ENCODE measurements at regions not wholly inside any gene's neighbourhood (a gene's known extent, or its start where the extent isn't known, plus 50 kb on each side); places are given as distances from the start of the nearest gene placed in this dataset.
"Not testable (repeated sequence)": the region's sequence is repeated elsewhere in the genome, so short reads cannot be mapped to it uniquely, and the experiment has no call there.

GRCh38 chr7:93804726-93805125 lies 85.8 kb downstream of the TFPI2 start:
- Histone ChIP-seq H3K4me1 (ENCODE audit: control insufficient read depth, insufficient read depth, low read length) (no peaks in the 10 kb centered on the region), H3K27me3 (ENCODE audit: control insufficient read depth, insufficient read depth, low read length) (no peaks in the 10 kb centered on the region), H3K27ac (ENCODE audit: low read length) (no peak overlapping the region), H3K36me3 (ENCODE audit: control insufficient read depth, insufficient read depth, low read length) (no peaks in the 10 kb centered on the region), H3K4me3 (ENCODE audit: low read length) (no peak overlapping the region), H3K9me3 (ENCODE audit: control insufficient read depth, insufficient read depth, low read length) (no peaks in the 10 kb centered on the region)
- WGBS (ENCODE audit: insufficient coverage, insufficient read length) = no CpG with 5 or more reads among the region's 3 CpGs
- DNase-seq (ENCODE audit: low read depth, low spot score) = no peak

DNA sequence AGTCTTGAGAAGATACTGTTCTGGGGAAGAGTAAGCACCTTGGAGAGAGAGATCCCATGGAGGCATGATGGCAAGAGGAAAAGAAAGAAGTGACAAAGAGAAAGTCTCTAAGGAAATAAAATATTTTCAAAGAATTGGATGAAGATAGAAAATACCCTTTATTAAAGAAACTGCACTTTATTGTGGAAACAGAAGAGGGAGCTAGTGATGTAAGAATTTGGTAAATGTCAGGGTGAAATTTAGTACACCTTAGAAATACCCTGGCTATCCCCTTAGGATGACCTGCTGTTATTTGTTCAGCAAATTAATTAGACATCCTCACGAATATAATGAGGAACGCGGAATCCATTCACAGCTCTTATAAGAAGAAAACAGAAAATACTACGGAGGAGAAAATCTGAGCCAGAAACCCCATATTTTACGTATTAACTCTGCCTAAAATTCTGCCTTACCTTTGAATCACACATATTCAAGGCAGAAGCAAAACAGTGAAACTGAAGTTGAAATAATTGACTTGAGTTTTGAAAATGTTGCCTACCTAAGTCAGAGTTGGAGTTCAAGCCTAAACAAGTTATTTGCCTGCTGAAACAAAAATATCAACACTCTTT lies 90.7 kb downstream of the TFPI2 start:
- WGBS (ENCODE audit: insufficient coverage, insufficient read length) = no CpG with 5 or more reads among the region's 5 CpGs
- no peaks in the 10 kb centered on the region for H3K4me1 ChIP-seq (ENCODE audit: control insufficient read depth, insufficient read depth, low read length)
- H3K27me3 ChIP-seq (ENCODE audit: control insufficient read depth, insufficient read depth, low read length) = no peaks in the 10 kb centered on the region
- no peak overlapping the region for H3K27ac ChIP-seq (ENCODE audit: low read length)
- no peaks in the 10 kb centered on the region for H3K9me3 ChIP-seq (ENCODE audit: control insufficient read depth, insufficient read depth, low read length)
- no peaks in the 10 kb centered on the region for H3K36me3 ChIP-seq (ENCODE audit: control insufficient read depth, insufficient read depth, low read length)
- no peak overlapping the region for H3K4me3 ChIP-seq (ENCODE audit: low read length)
- no peak for DNase-seq (ENCODE audit: low read depth, low spot score)

- WGBS (ENCODE audit: insufficient coverage, insufficient read length) = no CpG with 5 or more reads among the region's 33 CpGs
- DNase-seq (ENCODE audit: low read depth, low spot score); H3K4me3 ChIP-seq (ENCODE audit: low read length): not testable (repeated sequence)
These were observed 97.4 kb downstream of the TFPI2 start for GRCh38 chr7:93793084-93793697.

GRCh38 chr7:93779115-93779514 lies 111.4 kb downstream of the TFPI2 start:
- Histone ChIP-seq H3K4me3 (ENCODE audit: low read length) (no peak overlapping the region), H3K9me3 (ENCODE audit: control insufficient read depth, insufficient read depth, low read length) (no peaks in the 10 kb centered on the region), H3K27ac (ENCODE audit: low read length) (no peak overlapping the region), H3K4me1 (ENCODE audit: control insufficient read depth, insufficient read depth, low read length) (no peaks in the 10 kb centered on the region), H3K36me3 (ENCODE audit: control insufficient read depth, insufficient read depth, low read length) (no peaks in the 10 kb centered on the region), H3K27me3 (ENCODE audit: control insufficient read depth, insufficient read depth, low read length) (no peaks in the 10 kb centered on the region)
- WGBS (ENCODE audit: insufficient coverage, insufficient read length) = no CpG with 5 or more reads among the region's 3 CpGs
- DNase-seq (ENCODE audit: low read depth, low spot score) = no peak

More at GRCh38 chr7:93793084-93793697, 97.4 kb downstream of the TFPI2 start:
- H3K9me3 ChIP-seq (ENCODE audit: control insufficient read depth, insufficient read depth, low read length); H3K27me3 ChIP-seq (ENCODE audit: control insufficient read depth, insufficient read depth, low read length); H3K27ac ChIP-seq (ENCODE audit: low read length); H3K36me3 ChIP-seq (ENCODE audit: control insufficient read depth, insufficient read depth, low read length); H3K4me1 ChIP-seq (ENCODE audit: control insufficient read depth, insufficient read depth, low read length): not testable (repeated sequence)

GRCh38 chr7:93778384-93778783 lies 112.2 kb downstream of the TFPI2 start:
- H3K36me3 ChIP-seq (ENCODE audit: control insufficient read depth, insufficient read depth, low read length) = no peaks in the 10 kb centered on the region
- no peaks in the 10 kb centered on the region for H3K27me3 ChIP-seq (ENCODE audit: control insufficient read depth, insufficient read depth, low read length)
- no peaks in the 10 kb centered on the region for H3K4me1 ChIP-seq (ENCODE audit: control insufficient read depth, insufficient read depth, low read length)
- WGBS (ENCODE audit: insufficient coverage, insufficient read length) = no CpG with 5 or more reads among the region's 4 CpGs
- no peak overlapping the region for H3K27ac ChIP-seq (ENCODE audit: low read length)
- H3K9me3 ChIP-seq (ENCODE audit: control insufficient read depth, insufficient read depth, low read length) = no peaks in the 10 kb centered on the region
- DNase-seq (ENCODE audit: low read depth, low spot score) = no peak
- no peak overlapping the region for H3K4me3 ChIP-seq (ENCODE audit: low read length)

DNA sequence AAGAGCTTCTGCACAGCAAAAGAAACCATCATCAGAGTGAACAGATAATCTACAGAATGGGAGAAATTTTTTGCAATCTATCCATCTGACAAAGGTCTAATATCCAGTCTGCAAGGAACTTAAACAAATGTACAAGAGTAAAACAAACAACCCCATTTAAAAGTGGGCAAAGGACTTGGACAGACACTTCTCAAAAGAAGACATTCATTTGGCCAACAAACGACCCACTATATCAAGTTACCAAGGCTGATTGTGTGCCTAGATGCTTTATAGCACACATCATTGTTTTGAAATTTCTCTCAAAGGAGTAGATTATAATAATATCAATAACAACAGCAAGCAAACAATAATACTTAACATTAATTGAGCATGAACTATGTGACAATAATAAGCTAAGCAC lies 117.1 kb downstream of the TFPI2 start:
- Histone ChIP-seq H3K9me3 (ENCODE audit: control insufficient read depth, insufficient read depth, low read length) (no peaks in the 10 kb centered on the region), H3K27ac (ENCODE audit: low read length) (no peak overlapping the region), H3K4me1 (ENCODE audit: control insufficient read depth, insufficient read depth, low read length) (no peaks in the 10 kb centered on the region), H3K27me3 (ENCODE audit: control insufficient read depth, insufficient read depth, low read length) (no peaks in the 10 kb centered on the region), H3K36me3 (ENCODE audit: control insufficient read depth, insufficient read depth, low read length) (no peaks in the 10 kb centered on the region), H3K4me3 (ENCODE audit: low read length) (no peak overlapping the region)
- no CpG with 5 or more reads among the region's 1 CpG for WGBS (ENCODE audit: insufficient coverage, insufficient read length)
- DNase-seq (ENCODE audit: low read depth, low spot score) = no peak

- no peaks in the 10 kb centered on the region for H3K36me3 ChIP-seq (ENCODE audit: control insufficient read depth, insufficient read depth, low read length)
- WGBS (ENCODE audit: insufficient coverage, insufficient read length) = no CpG with 5 or more reads among the region's 2 CpGs
- no peak overlapping the region for H3K4me3 ChIP-seq (ENCODE audit: low read length)
- H3K27me3 ChIP-seq (ENCODE audit: control insufficient read depth, insufficient read depth, low read length) = no peaks in the 10 kb centered on the region
- H3K4me1 ChIP-seq (ENCODE audit: control insufficient read depth, insufficient read depth, low read length) = no peaks in the 10 kb centered on the region
- DNase-seq (ENCODE audit: low read depth, low spot score) = no peak
- no peaks in the 10 kb centered on the region for H3K9me3 ChIP-seq (ENCODE audit: control insufficient read depth, insufficient read depth, low read length)
- H3K27ac ChIP-seq (ENCODE audit: low read length) = no peak overlapping the region
These were observed 125.1 kb downstream of the TFPI2 start for GRCh38 chr7:93765475-93765874.

DNA sequence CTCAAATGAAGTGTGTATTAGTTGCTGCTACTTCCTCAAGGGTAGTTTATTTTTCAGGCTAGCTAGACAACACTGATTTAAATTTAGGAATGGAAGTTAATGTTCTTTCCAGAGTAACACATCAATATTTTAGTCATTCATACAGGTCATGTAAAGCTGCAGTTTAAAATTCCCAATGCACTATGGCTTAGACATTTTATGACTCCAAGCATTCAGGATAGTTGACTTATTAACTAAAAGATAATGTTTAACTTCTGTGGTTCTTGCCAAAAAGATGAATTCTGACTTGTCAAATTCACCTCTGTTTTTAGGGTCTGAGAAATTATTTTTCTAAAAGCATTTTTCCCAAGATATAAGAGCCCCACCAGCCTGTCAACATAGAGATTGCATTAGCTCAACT lies 131.9 kb downstream of the TFPI2 start:
- Histone ChIP-seq H3K27me3 (ENCODE audit: control insufficient read depth, insufficient read depth, low read length) (no peaks in the 10 kb centered on the region), H3K36me3 (ENCODE audit: control insufficient read depth, insufficient read depth, low read length) (no peaks in the 10 kb centered on the region), H3K27ac (ENCODE audit: low read length) (no peak overlapping the region), H3K4me3 (ENCODE audit: low read length) (no peak overlapping the region), H3K9me3 (ENCODE audit: control insufficient read depth, insufficient read depth, low read length) (no peaks in the 10 kb centered on the region), H3K4me1 (ENCODE audit: control insufficient read depth, insufficient read depth, low read length) (peaks cover 4% of the 10 kb centered on the region; the same call in 1 of the 2 replicates)
- no peak for DNase-seq (ENCODE audit: low read depth, low spot score)

DNA sequence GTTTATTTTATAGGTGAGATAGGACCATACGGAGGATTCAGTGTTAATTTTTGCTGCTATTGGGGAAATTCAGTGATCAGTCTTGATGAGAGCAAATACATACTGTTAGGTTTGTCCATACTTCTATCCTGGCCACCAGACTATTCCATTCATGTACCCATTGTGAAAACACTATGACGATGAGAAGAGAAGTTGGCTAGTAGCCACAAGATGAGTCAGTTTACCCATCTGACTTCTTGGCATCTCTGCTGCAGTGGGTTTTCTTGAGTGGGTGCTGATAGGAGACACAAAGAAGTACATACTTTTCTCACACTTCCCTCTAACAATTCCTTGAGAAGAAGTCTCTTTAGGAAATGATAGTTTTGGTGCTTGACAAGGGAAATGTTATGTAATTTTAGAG lies 133.1 kb downstream of the TFPI2 start:
- Histone ChIP-seq H3K27ac (ENCODE audit: low read length) (no peak overlapping the region), H3K27me3 (ENCODE audit: control insufficient read depth, insufficient read depth, low read length) (no peaks in the 10 kb centered on the region), H3K4me3 (ENCODE audit: low read length) (no peak overlapping the region), H3K4me1 (ENCODE audit: control insufficient read depth, insufficient read depth, low read length) (peaks cover 4% of the 10 kb centered on the region; the same call in 1 of the 2 replicates), H3K9me3 (ENCODE audit: control insufficient read depth, insufficient read depth, low read length) (no peaks in the 10 kb centered on the region), H3K36me3 (ENCODE audit: control insufficient read depth, insufficient read depth, low read length) (no peaks in the 10 kb centered on the region)
- no peak for DNase-seq (ENCODE audit: low read depth, low spot score)
- WGBS (ENCODE audit: insufficient coverage, insufficient read length) = 100% methylated on average over 1 of the region's 2 CpGs

GRCh38 chr7:93756890-93757289 lies 133.7 kb downstream of the TFPI2 start:
- Histone ChIP-seq H3K36me3 (ENCODE audit: control insufficient read depth, insufficient read depth, low read length) (no peaks in the 10 kb centered on the region), H3K4me1 (ENCODE audit: control insufficient read depth, insufficient read depth, low read length) (peaks cover 4% of the 10 kb centered on the region; the same call in 1 of the 2 replicates), H3K27ac (ENCODE audit: low read length) (no peak overlapping the region), H3K9me3 (ENCODE audit: control insufficient read depth, insufficient read depth, low read length) (no peaks in the 10 kb centered on the region), H3K27me3 (ENCODE audit: control insufficient read depth, insufficient read depth, low read length) (no peaks in the 10 kb centered on the region), H3K4me3 (ENCODE audit: low read length) (no peak overlapping the region)
- WGBS (ENCODE audit: insufficient coverage, insufficient read length) = no CpG with 5 or more reads among the region's 2 CpGs
- DNase-seq (ENCODE audit: low read depth, low spot score) = no peak

- Histone ChIP-seq H3K9me3 (ENCODE audit: control insufficient read depth, insufficient read depth, low read length) (no peaks in the 10 kb centered on the region), H3K36me3 (ENCODE audit: control insufficient read depth, insufficient read depth, low read length) (no peaks in the 10 kb centered on the region), H3K4me3 (ENCODE audit: low read length) (no peak overlapping the region), H3K27me3 (ENCODE audit: control insufficient read depth, insufficient read depth, low read length) (no peaks in the 10 kb centered on the region), H3K27ac (ENCODE audit: low read length) (no peak overlapping the region), H3K4me1 (ENCODE audit: control insufficient read depth, insufficient read depth, low read length) (no peaks in the 10 kb centered on the region)
- no CpG with 5 or more reads among the region's 1 CpG for WGBS (ENCODE audit: insufficient coverage, insufficient read length)
- DNase-seq (ENCODE audit: low read depth, low spot score) = no peak
These were observed 139.1 kb downstream of the TFPI2 start for GRCh38 chr7:93751421-93751820.

Data from iPS DF 6.9 (cell line).